ENCODE measurements at regions not wholly inside any gene's neighbourhood (a gene's known extent, or its start where the extent isn't known, plus 50 kb on each side); places are given as distances from the start of the nearest gene placed in this dataset.

DNA sequence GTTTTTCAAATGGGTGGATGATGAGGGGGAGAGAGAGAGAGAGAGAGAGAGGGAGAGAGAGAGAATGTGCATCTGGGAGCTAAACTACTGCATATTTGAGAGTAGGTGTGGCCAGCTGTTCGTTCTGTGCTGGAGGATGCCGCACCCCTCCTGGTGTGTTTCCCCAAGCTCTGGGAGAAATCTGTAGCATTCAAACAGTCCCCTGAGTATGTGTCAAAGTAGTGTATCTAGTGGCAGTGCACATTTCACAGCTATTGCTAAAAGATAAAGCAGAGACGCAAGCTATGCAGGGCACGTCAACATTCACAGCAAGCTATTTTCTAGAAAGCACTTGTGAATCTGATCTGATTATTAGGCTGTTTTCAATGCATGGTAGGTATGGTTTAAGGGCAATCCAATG, 83.5 kb upstream of the LIMCH1 start:
- TF ChIP-seq, protein P1, sequence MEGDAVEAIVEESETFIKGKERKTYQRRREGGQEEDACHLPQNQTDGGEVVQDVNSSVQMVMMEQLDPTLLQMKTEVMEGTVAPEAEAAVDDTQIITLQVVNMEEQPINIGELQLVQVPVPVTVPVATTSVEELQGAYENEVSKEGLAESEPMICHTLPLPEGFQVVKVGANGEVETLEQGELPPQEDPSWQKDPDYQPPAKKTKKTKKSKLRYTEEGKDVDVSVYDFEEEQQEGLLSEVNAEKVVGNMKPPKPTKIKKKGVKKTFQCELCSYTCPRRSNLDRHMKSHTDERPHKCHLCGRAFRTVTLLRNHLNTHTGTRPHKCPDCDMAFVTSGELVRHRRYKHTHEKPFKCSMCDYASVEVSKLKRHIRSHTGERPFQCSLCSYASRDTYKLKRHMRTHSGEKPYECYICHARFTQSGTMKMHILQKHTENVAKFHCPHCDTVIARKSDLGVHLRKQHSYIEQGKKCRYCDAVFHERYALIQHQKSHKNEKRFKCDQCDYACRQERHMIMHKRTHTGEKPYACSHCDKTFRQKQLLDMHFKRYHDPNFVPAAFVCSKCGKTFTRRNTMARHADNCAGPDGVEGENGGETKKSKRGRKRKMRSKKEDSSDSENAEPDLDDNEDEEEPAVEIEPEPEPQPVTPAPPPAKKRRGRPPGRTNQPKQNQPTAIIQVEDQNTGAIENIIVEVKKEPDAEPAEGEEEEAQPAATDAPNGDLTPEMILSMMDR (IDR thresholded peaks at IDR 0.05) = no peak
- TF ChIP-seq POLR2A (IDR thresholded peaks at IDR 0.05) = no peak

Measured in esophagus squamous epithelium (tissue), 4 donors.